ENCODE measurements at regions not wholly inside any gene's neighbourhood (a gene's known extent, or its start where the extent isn't known, plus 50 kb on each side); places are given as distances from the start of the nearest gene placed in this dataset.

DNA sequence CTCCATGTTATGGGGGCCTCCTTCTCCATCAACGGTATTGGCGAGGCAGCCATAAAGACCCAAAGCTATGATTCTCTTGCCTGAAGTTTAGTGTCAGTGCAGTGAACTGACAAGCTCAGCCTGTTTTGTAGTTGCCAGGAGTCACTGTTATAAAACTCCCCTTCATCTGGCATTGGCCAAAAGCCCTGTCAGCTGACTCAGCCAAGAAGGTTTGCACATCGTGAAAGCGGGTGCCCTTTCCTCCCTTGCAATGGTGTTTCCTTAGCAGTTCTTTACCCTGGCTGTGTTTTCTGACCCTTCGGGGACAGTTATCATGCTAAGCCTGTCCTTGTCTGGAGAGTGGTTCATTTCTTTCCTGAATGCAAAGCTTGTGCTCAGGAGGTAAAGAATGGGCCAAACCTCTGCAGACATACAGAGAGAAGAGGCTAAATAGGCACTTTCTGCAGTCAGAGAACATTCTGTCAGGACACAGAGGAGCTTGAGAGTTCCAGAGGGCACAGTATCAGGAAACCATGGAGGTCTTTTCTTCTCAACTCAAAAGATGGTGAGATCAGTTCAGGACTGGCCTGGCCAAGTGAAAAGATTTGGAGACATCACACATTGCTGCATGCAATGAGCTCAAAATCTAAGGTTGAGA is 414.2 kb downstream of the ZNF521 start:
- 78% methylated on average over 5 of the region's 5 CpGs for WGBS
- no peaks in the 10 kb centered on the region for H3K36me3 ChIP-seq (ENCODE audit: control insufficient read depth in 4 of 4, insufficient read depth in 3 of 4, low read depth in 1 of 4, low read length in 3 of 4)
- DNase-seq (ENCODE audit: low spot score) = no peak

GRCh38 chr18:24940416-24940815 is 411.6 kb downstream of the ZNF521 start:
- Histone ChIP-seq H3K4me1 (ENCODE audit: control insufficient read depth in 4 of 4, insufficient read depth in 4 of 4, low read length in 3 of 4) (no peaks in the 10 kb centered on the region), H3K27ac (ENCODE audit: low read depth in 1 of 2, low read length in 2 of 2) (no peak overlapping the region), H3K27me3 (ENCODE audit: control insufficient read depth in 4 of 4, insufficient read depth in 4 of 4, low read length in 3 of 4) (no peaks in the 10 kb centered on the region), H3K36me3 (ENCODE audit: control insufficient read depth in 4 of 4, insufficient read depth in 3 of 4, low read depth in 1 of 4, low read length in 3 of 4) (no peaks in the 10 kb centered on the region), H3K9ac (ENCODE audit: low read depth in 1 of 2, low read length in 2 of 2) (no peak overlapping the region), H3K4me3 (ENCODE audit: low read depth in 1 of 3, low read length in 3 of 3) (no peak overlapping the region), H3K9me3 (ENCODE audit: control insufficient read depth in 4 of 4, low read length in 3 of 4) (no peaks in the 10 kb centered on the region)
- WGBS = 79% methylated on average over 6 of the region's 6 CpGs
- no peak for DNase-seq (ENCODE audit: low spot score)
- TF ChIP-seq HNF4G (IDR thresholded peaks at IDR 0.05) (no peak), JUND (IDR thresholded peaks at IDR 0.05) (no peak), TAF1 (conservative IDR thresholded peaks at IDR 0.05) (no peak), CTCF (IDR thresholded peaks at IDR 0.05; ENCODE audit: low read depth, low read length, missing input control) (no peak), MAX (IDR thresholded peaks at IDR 0.05) (no peak), FOXA2 (IDR thresholded peaks at IDR 0.05) (no peak), RXRA (IDR thresholded peaks at IDR 0.05) (no peak), ATF3 (IDR thresholded peaks at IDR 0.05) (no peak), HNF4A (conservative IDR thresholded peaks at IDR 0.05) (no peak), EGR1 (IDR thresholded peaks at IDR 0.05; ENCODE audit: low read depth in 2 of 2) (no peak), NR2F2 (IDR thresholded peaks at IDR 0.05) (no peak), ZBTB33 (IDR thresholded peaks at IDR 0.05) (no peak), YY1 (IDR thresholded peaks at IDR 0.05) (no peak), SP1 (IDR thresholded peaks at IDR 0.05) (no peak), RAD21 (IDR thresholded peaks at IDR 0.05) (no peak)
- TF ChIP-seq, protein P1, sequence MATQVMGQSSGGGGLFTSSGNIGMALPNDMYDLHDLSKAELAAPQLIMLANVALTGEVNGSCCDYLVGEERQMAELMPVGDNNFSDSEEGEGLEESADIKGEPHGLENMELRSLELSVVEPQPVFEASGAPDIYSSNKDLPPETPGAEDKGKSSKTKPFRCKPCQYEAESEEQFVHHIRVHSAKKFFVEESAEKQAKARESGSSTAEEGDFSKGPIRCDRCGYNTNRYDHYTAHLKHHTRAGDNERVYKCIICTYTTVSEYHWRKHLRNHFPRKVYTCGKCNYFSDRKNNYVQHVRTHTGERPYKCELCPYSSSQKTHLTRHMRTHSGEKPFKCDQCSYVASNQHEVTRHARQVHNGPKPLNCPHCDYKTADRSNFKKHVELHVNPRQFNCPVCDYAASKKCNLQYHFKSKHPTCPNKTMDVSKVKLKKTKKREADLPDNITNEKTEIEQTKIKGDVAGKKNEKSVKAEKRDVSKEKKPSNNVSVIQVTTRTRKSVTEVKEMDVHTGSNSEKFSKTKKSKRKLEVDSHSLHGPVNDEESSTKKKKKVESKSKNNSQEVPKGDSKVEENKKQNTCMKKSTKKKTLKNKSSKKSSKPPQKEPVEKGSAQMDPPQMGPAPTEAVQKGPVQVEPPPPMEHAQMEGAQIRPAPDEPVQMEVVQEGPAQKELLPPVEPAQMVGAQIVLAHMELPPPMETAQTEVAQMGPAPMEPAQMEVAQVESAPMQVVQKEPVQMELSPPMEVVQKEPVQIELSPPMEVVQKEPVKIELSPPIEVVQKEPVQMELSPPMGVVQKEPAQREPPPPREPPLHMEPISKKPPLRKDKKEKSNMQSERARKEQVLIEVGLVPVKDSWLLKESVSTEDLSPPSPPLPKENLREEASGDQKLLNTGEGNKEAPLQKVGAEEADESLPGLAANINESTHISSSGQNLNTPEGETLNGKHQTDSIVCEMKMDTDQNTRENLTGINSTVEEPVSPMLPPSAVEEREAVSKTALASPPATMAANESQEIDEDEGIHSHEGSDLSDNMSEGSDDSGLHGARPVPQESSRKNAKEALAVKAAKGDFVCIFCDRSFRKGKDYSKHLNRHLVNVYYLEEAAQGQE (IDR thresholded peaks at IDR 0.05) = no peak

More for the DNA sequence above, 414.2 kb downstream of the ZNF521 start:
- Histone ChIP-seq H3K27ac (ENCODE audit: low read depth in 1 of 2, low read length in 2 of 2) (no peak overlapping the region), H3K27me3 (ENCODE audit: control insufficient read depth in 4 of 4, insufficient read depth in 4 of 4, low read length in 3 of 4) (no peaks in the 10 kb centered on the region), H3K9me3 (ENCODE audit: control insufficient read depth in 4 of 4, low read length in 3 of 4) (no peaks in the 10 kb centered on the region), H3K4me1 (ENCODE audit: control insufficient read depth in 4 of 4, insufficient read depth in 4 of 4, low read length in 3 of 4) (no peaks in the 10 kb centered on the region), H3K4me3 (ENCODE audit: low read depth in 1 of 3, low read length in 3 of 3) (no peak overlapping the region), H3K9ac (ENCODE audit: low read depth in 1 of 2, low read length in 2 of 2) (no peak overlapping the region)
- TF ChIP-seq NR2F2 (IDR thresholded peaks at IDR 0.05) (no peak), EGR1 (IDR thresholded peaks at IDR 0.05; ENCODE audit: low read depth in 2 of 2) (no peak), RAD21 (IDR thresholded peaks at IDR 0.05) (no peak), GABPA (IDR thresholded peaks at IDR 0.05 in 1 of 2, conservative IDR thresholded peaks at IDR 0.05 in 1 of 2) (no peak), SP1 (IDR thresholded peaks at IDR 0.05) (no peak), FOXA1 (IDR thresholded peaks at IDR 0.05) (no peak), JUND (IDR thresholded peaks at IDR 0.05) (no peak), MAX (IDR thresholded peaks at IDR 0.05) (no peak), YY1 (IDR thresholded peaks at IDR 0.05) (no peak), FOXA2 (IDR thresholded peaks at IDR 0.05) (no peak)
- TF ChIP-seq, protein P1 (IDR thresholded peaks at IDR 0.05) = no peak

Measured in liver (tissue), 8 donors.